ENCODE measurements at regions not wholly inside any gene's neighbourhood (a gene's known extent, or its start where the extent isn't known, plus 50 kb on each side); places are given as distances from the start of the nearest gene placed in this dataset.

- H3K27ac ChIP-seq (ENCODE audit: low read depth, low read length, severe bottlenecking), result no peak overlapping the region
- peaks cover 21% of the 10 kb centered on the region for H3K4me1 ChIP-seq (ENCODE audit: control insufficient read depth, insufficient read depth, low read length, poor library complexity, severe bottlenecking)
- H3K36me3 ChIP-seq (ENCODE audit: control insufficient read depth, insufficient read depth, low read length), result no peaks in the 10 kb centered on the region
- no CpG with 5 or more reads among the region's 1 CpG for WGBS, 2 experiments (ENCODE audit: insufficient coverage in 2 of 2)
- H3K4me3 ChIP-seq (ENCODE audit: extremely low read depth, insufficient read depth, low read length, poor library complexity, severe bottlenecking), result no peak overlapping the region
- H3K9me3 ChIP-seq (ENCODE audit: control insufficient read depth, low read length), result peaks cover 14% of the 10 kb centered on the region
Observed at GRCh38 chr10:33395201-33395600, 60.7 kb upstream of the NRP1 start.

DNA sequence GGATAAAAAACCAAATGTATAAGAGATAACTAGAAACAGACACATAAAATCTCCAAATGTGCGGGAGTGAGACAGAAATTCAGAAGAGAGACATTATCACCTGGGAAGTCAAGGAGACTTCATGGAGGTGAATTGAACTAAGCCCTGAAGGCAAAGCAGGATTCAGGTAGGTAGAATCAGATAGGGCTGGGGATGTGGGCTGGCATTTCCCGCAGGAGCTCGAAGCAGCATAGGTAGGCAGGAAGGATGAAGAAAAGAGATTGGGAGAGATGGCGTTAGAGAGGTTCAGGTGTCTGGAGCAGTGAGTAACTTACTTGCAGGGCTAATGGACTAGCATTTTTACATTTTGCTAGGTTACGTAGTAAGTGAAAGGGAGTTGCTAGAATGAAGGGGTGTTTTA, 58.2 kb upstream of the NRP1 start:
- Histone ChIP-seq H3K27ac (ENCODE audit: low read depth, low read length, severe bottlenecking) (no peak overlapping the region), H3K4me1 (ENCODE audit: control insufficient read depth, insufficient read depth, low read length, poor library complexity, severe bottlenecking) (peaks cover 27% of the 10 kb centered on the region)
- WGBS, 2 experiments (ENCODE audit: insufficient coverage in 2 of 2), result 86 to 93% methylated on average over 4 to 5 of the region's 5 CpGs

GRCh38 chr10:33391611-33392465, 57.4 kb upstream of the NRP1 start:
- Histone ChIP-seq H3K4me1 (ENCODE audit: control insufficient read depth, insufficient read depth, low read length, poor library complexity, severe bottlenecking) (peaks cover 27% of the 10 kb centered on the region), H3K4me3 (ENCODE audit: extremely low read depth, insufficient read depth, low read length, poor library complexity, severe bottlenecking) (no peak overlapping the region), H3K36me3 (ENCODE audit: control insufficient read depth, insufficient read depth, low read length) (no peaks in the 10 kb centered on the region), H3K27ac (ENCODE audit: low read depth, low read length, severe bottlenecking) (peak overlapping the region; percentile 2), H3K9me3 (ENCODE audit: control insufficient read depth, low read length) (peaks cover 5% of the 10 kb centered on the region)
- WGBS, 2 experiments (ENCODE audit: insufficient coverage in 2 of 2), result 72 to 74% methylated on average over 4 to 7 of the region's 8 CpGs

More for the DNA sequence above, 58.2 kb upstream of the NRP1 start:
- Histone ChIP-seq H3K36me3 (ENCODE audit: control insufficient read depth, insufficient read depth, low read length) (no peaks in the 10 kb centered on the region), H3K4me3 (ENCODE audit: extremely low read depth, insufficient read depth, low read length, poor library complexity, severe bottlenecking) (no peak overlapping the region), H3K9me3 (ENCODE audit: control insufficient read depth, low read length) (peaks cover 13% of the 10 kb centered on the region)

GRCh38 chr10:33390046-33390445, 55.6 kb upstream of the NRP1 start:
- no peaks in the 10 kb centered on the region for H3K9me3 ChIP-seq (ENCODE audit: control insufficient read depth, low read length)
- 100% methylated on average over 2 to 3 of the region's 5 CpGs for WGBS, 2 experiments (ENCODE audit: insufficient coverage in 2 of 2)
- H3K27ac ChIP-seq (ENCODE audit: low read depth, low read length, severe bottlenecking), result no peak overlapping the region
- peaks cover 27% of the 10 kb centered on the region for H3K4me1 ChIP-seq (ENCODE audit: control insufficient read depth, insufficient read depth, low read length, poor library complexity, severe bottlenecking)
- no peaks in the 10 kb centered on the region for H3K36me3 ChIP-seq (ENCODE audit: control insufficient read depth, insufficient read depth, low read length)
- no peak overlapping the region for H3K4me3 ChIP-seq (ENCODE audit: extremely low read depth, insufficient read depth, low read length, poor library complexity, severe bottlenecking)

DNA sequence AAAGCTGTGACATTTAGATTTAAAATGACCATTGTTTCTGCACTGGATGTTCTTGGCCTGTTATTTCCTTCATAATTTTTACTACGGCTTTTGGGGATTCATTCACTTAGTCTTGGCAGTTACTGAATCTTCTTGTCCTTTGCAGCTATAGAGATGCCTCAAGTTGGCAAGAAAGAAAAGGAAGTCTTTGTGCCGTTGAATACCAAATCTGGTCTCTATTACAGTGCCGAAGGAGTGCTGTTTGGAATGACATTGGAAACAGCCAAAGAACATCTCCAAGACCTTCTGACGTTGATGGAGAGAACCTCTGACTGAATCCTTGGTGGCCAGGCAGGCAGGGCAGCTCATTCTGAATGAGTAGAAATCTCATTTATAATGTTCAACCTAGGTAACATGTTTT, 54.3 kb upstream of the NRP1 start:
- Histone ChIP-seq H3K4me1 (ENCODE audit: control insufficient read depth, insufficient read depth, low read length, poor library complexity, severe bottlenecking) (peaks cover 27% of the 10 kb centered on the region), H3K36me3 (ENCODE audit: control insufficient read depth, insufficient read depth, low read length) (no peaks in the 10 kb centered on the region), H3K9me3 (ENCODE audit: control insufficient read depth, low read length) (no peaks in the 10 kb centered on the region), H3K4me3 (ENCODE audit: extremely low read depth, insufficient read depth, low read length, poor library complexity, severe bottlenecking) (no peak overlapping the region), H3K27ac (ENCODE audit: low read depth, low read length, severe bottlenecking) (no peak overlapping the region)
- 89 to 100% methylated on average over 3 to 4 of the region's 4 CpGs for WGBS, 2 experiments (ENCODE audit: insufficient coverage in 2 of 2)

GRCh38 chr10:33388382-33388781, 53.9 kb upstream of the NRP1 start:
- no peak overlapping the region for H3K4me3 ChIP-seq (ENCODE audit: extremely low read depth, insufficient read depth, low read length, poor library complexity, severe bottlenecking)

DNA sequence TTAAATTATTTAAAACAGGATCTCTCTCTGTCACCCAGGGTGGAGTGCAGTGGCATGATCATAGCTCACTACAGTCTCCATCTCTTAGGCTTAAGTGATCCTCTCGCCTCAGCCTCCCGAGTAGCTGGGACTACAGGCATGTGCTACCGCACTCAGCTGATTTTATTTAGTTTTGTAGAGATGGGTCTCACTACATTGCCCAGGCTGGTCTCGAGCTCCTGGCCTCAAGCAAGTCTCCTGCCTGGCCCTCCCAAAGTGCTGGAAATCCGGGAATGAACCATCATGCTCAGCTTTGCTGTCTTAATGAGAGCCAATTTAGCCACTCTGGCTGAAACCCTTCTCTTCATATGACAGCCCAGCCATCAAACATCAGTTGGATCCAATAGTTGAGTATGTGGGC, 53.3 kb upstream of the NRP1 start:
- no peak overlapping the region for H3K27ac ChIP-seq (ENCODE audit: low read depth, low read length, severe bottlenecking)

More at GRCh38 chr10:33388382-33388781, 53.9 kb upstream of the NRP1 start:
- Histone ChIP-seq H3K36me3 (ENCODE audit: control insufficient read depth, insufficient read depth, low read length) (no peaks in the 10 kb centered on the region), H3K4me1 (ENCODE audit: control insufficient read depth, insufficient read depth, low read length, poor library complexity, severe bottlenecking) (peaks cover 25% of the 10 kb centered on the region), H3K9me3 (ENCODE audit: control insufficient read depth, low read length) (no peaks in the 10 kb centered on the region), H3K27ac (ENCODE audit: low read depth, low read length, severe bottlenecking) (no peak overlapping the region)
- 100% methylated on average over 1 of the region's 1 CpG; no CpG with 5 or more reads in 1 of the 2 experiments for WGBS, 2 experiments (ENCODE audit: insufficient coverage in 2 of 2)

GRCh38 chr10:33386926-33387325, 52.5 kb upstream of the NRP1 start:
- 84 to 100% methylated on average over 2 of the region's 2 CpGs for WGBS, 2 experiments (ENCODE audit: insufficient coverage in 2 of 2)
- no peak overlapping the region for H3K4me3 ChIP-seq (ENCODE audit: extremely low read depth, insufficient read depth, low read length, poor library complexity, severe bottlenecking)
- no peaks in the 10 kb centered on the region for H3K9me3 ChIP-seq (ENCODE audit: control insufficient read depth, low read length)
- no peak overlapping the region for H3K27ac ChIP-seq (ENCODE audit: low read depth, low read length, severe bottlenecking)
- H3K36me3 ChIP-seq (ENCODE audit: control insufficient read depth, insufficient read depth, low read length), result no peaks in the 10 kb centered on the region
- H3K4me1 ChIP-seq (ENCODE audit: control insufficient read depth, insufficient read depth, low read length, poor library complexity, severe bottlenecking), result peaks cover 19% of the 10 kb centered on the region

More for the DNA sequence above, 53.3 kb upstream of the NRP1 start:
- 96 to 98% methylated on average over 2 to 5 of the region's 5 CpGs for WGBS, 2 experiments (ENCODE audit: insufficient coverage in 2 of 2)
- Histone ChIP-seq H3K9me3 (ENCODE audit: control insufficient read depth, low read length) (no peaks in the 10 kb centered on the region), H3K4me3 (ENCODE audit: extremely low read depth, insufficient read depth, low read length, poor library complexity, severe bottlenecking) (no peak overlapping the region), H3K4me1 (ENCODE audit: control insufficient read depth, insufficient read depth, low read length, poor library complexity, severe bottlenecking) (peaks cover 24% of the 10 kb centered on the region), H3K36me3 (ENCODE audit: control insufficient read depth, insufficient read depth, low read length) (no peaks in the 10 kb centered on the region)

DNA sequence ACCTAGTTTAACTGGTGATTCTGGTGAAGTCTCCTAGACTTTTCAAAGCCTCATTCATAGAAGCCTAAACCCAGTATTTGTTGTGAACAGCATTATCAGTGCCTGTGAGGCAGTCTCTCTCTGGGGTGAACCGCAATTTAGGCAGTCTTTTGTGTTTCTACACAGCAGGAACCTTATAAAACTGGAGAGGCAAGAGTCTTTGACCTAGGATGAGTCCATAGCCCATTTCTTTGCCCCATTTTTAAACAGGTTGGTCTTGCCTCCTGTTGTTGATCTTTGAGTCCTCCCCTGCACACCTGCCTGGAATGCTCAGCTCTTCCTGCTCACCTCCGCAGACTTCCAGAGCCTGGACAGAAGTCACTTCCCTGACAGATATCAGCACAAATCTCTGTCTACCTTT, 51.2 kb upstream of the NRP1 start:
- no peak overlapping the region for H3K4me3 ChIP-seq (ENCODE audit: extremely low read depth, insufficient read depth, low read length, poor library complexity, severe bottlenecking)
- no peak overlapping the region for H3K27ac ChIP-seq (ENCODE audit: low read depth, low read length, severe bottlenecking)
- H3K4me1 ChIP-seq (ENCODE audit: control insufficient read depth, insufficient read depth, low read length, poor library complexity, severe bottlenecking), result peaks cover 10% of the 10 kb centered on the region
- 83 to 88% methylated on average over 2 of the region's 2 CpGs for WGBS, 2 experiments (ENCODE audit: insufficient coverage in 2 of 2)
- H3K9me3 ChIP-seq (ENCODE audit: control insufficient read depth, low read length), result no peaks in the 10 kb centered on the region
- no peaks in the 10 kb centered on the region for H3K36me3 ChIP-seq (ENCODE audit: control insufficient read depth, insufficient read depth, low read length)

- 91 to 98% methylated on average over 4 to 5 of the region's 5 CpGs for WGBS, 2 experiments (ENCODE audit: insufficient coverage in 2 of 2)
Observed at GRCh38 chr10:33385015-33385414, 50.5 kb upstream of the NRP1 start.

More at GRCh38 chr10:33385015-33385414, 50.5 kb upstream of the NRP1 start:
- H3K4me1 ChIP-seq (ENCODE audit: control insufficient read depth, insufficient read depth, low read length, poor library complexity, severe bottlenecking), result peaks cover 4% of the 10 kb centered on the region
- no peak overlapping the region for H3K4me3 ChIP-seq (ENCODE audit: extremely low read depth, insufficient read depth, low read length, poor library complexity, severe bottlenecking)
- H3K27ac ChIP-seq (ENCODE audit: low read depth, low read length, severe bottlenecking), result no peak overlapping the region
- H3K9me3 ChIP-seq (ENCODE audit: control insufficient read depth, low read length), result no peaks in the 10 kb centered on the region
- no peaks in the 10 kb centered on the region for H3K36me3 ChIP-seq (ENCODE audit: control insufficient read depth, insufficient read depth, low read length)
